ENCODE measurements at regions not wholly inside any gene's neighbourhood (a gene's known extent, or its start where the extent isn't known, plus 50 kb on each side); places are given as distances from the start of the nearest gene placed in this dataset.
A peak's percentile ranks its signal among the peaks of the same experiment; 100 is the strongest.

- no peak overlapping the region for H3K27ac ChIP-seq (ENCODE audit: low read depth, low read length)
- Mint-ChIP-seq H3K9me3 (no peaks in the 10 kb centered on the region), H3K36me3 (no peaks in the 10 kb centered on the region), H3K27me3 (no peaks in the 10 kb centered on the region), H3K4me1 (peaks cover 0 to 13% (median 4%) of the 10 kb centered on the region in 4 donors), H3K27ac (peak overlapping the region; percentile 10 to 87 (median 53)), H3K4me3 (peak overlapping the region in 6 of 8 donors; percentile 2 to 71 (median 38))
- H3K27me3 ChIP-seq (ENCODE audit: insufficient read depth, low read length): no peaks in the 10 kb centered on the region
- H3K9me3 ChIP-seq (ENCODE audit: control insufficient read depth in 1 of 2, low read length in 2 of 2): no peaks in the 10 kb centered on the region
- ChIA-PET POLR2A (ENCODE audit: partially characterized antibody) (interaction anchor here (1.0 to 3.6 kb wide), 4 partner anchors 74 to 150 kb away, joined by 3 to 32 read pairs (median 10); no protein-coding TSS in a partner anchor), CTCF (ENCODE audit: partially characterized antibody) (interaction anchor here (1.3 kb wide), 1 partner anchor 239 kb away, joined by 6 read pairs; no protein-coding TSS in a partner anchor)
- H3K4me1 ChIP-seq (ENCODE audit: insufficient read depth, low read length): peaks cover 11% of the 10 kb centered on the region
- DNase-seq: no peak
- no peak overlapping the region for H3K4me3 ChIP-seq (ENCODE audit: low read length in 2 of 2)
- no peaks in the 10 kb centered on the region for H3K36me3 ChIP-seq (ENCODE audit: insufficient read depth, low read length)
- intact Hi-C loops (cut with micrococcal nuclease): loop anchor here (10.0 kb wide), 1 partner anchor 211 kb away; the partner anchor contains the start of gene IER5L
Measured at GRCh38 chr9:129385211-129385934, 207.3 kb upstream of the IER5L start.

GRCh38 chr9:129384491-129385210 is 206.6 kb upstream of the IER5L start:
- no peak overlapping the region for H3K4me3 ChIP-seq (ENCODE audit: low read length in 2 of 2)
- H3K4me3 Mint-ChIP-seq: peak overlapping the region; percentile 36 to 82 (median 78)
- no peaks in the 10 kb centered on the region for H3K27me3 ChIP-seq (ENCODE audit: insufficient read depth, low read length)
- no peak for DNase-seq
- no peaks in the 10 kb centered on the region for H3K36me3 ChIP-seq (ENCODE audit: insufficient read depth, low read length)
- H3K27me3 Mint-ChIP-seq: no peaks in the 10 kb centered on the region
- H3K9me3 Mint-ChIP-seq: no peaks in the 10 kb centered on the region
- CTCF ChIA-PET (ENCODE audit: partially characterized antibody): interaction anchor here (1.0 to 1.6 kb wide), 4 partner anchors 211 to 242 kb away, joined by 3 to 6 read pairs (median 4); no protein-coding TSS in a partner anchor
- peaks cover 0 to 13% (median 4%) of the 10 kb centered on the region in 4 donors for H3K4me1 Mint-ChIP-seq
- H3K27ac ChIP-seq (ENCODE audit: low read depth, low read length): peak overlapping the region; percentile 42
- H3K27ac Mint-ChIP-seq: peak overlapping the region; percentile 10 to 95 (median 90)
- H3K9me3 ChIP-seq (ENCODE audit: control insufficient read depth in 1 of 2, low read length in 2 of 2): no peaks in the 10 kb centered on the region
- no peaks in the 10 kb centered on the region for H3K36me3 Mint-ChIP-seq
- intact Hi-C loops (cut with micrococcal nuclease): loop anchor here (5.0 to 10.0 kb wide), 2 partner anchors 113 to 210 kb away; partner anchors contain the start of gene IER5L
- POLR2A ChIA-PET (ENCODE audit: partially characterized antibody): interaction anchor here (1.0 to 3.6 kb wide), 9 partner anchors 28 to 245 kb away, joined by 3 to 32 read pairs (median 9); partner anchors contain the start of gene IER5L
- H3K4me1 ChIP-seq (ENCODE audit: insufficient read depth, low read length): peaks cover 11% of the 10 kb centered on the region

GRCh38 chr9:129383561-129384490 is 205.8 kb upstream of the IER5L start:
- Histone ChIP-seq H3K9me3 (ENCODE audit: control insufficient read depth in 1 of 2, low read length in 2 of 2) (no peaks in the 10 kb centered on the region), H3K27me3 (ENCODE audit: insufficient read depth, low read length) (no peaks in the 10 kb centered on the region), H3K4me1 (ENCODE audit: insufficient read depth, low read length) (peaks cover 11% of the 10 kb centered on the region), H3K27ac (ENCODE audit: low read depth, low read length) (peak overlapping the region; percentile 42), H3K4me3 (ENCODE audit: low read length in 2 of 2) (peak overlapping the region; percentile 14 to 56), H3K36me3 (ENCODE audit: insufficient read depth, low read length) (no peaks in the 10 kb centered on the region)
- H3K27ac Mint-ChIP-seq: peak overlapping the region; percentile 10 to 95 (median 90)
- no peaks in the 10 kb centered on the region for H3K9me3 Mint-ChIP-seq
- DNase-seq: peak; percentile 74 to 84 (median 77)
- peaks cover 0 to 13% (median 4%) of the 10 kb centered on the region in 4 donors for H3K4me1 Mint-ChIP-seq
- H3K36me3 Mint-ChIP-seq: no peaks in the 10 kb centered on the region
- H3K4me3 Mint-ChIP-seq: peak overlapping the region; percentile 76 to 83 (median 78)
- POLR2A ChIA-PET (ENCODE audit: partially characterized antibody): interaction anchor here (0.6 to 3.6 kb wide), 20 partner anchors 29 to 244 kb away, joined by 3 to 32 read pairs (median 5); partner anchors contain the start of gene IER5L
- CTCF ChIA-PET (ENCODE audit: partially characterized antibody): interaction anchor here (0.7 to 1.7 kb wide), 11 partner anchors 37 to 241 kb away, joined by 3 to 6 read pairs (median 4); partner anchors contain the start of gene IER5L
- intact Hi-C loops (cut with micrococcal nuclease): loop anchor here (1.0 to 10.0 kb wide), 4 partner anchors 29 to 209 kb away; partner anchors contain the start of gene IER5L
- no peaks in the 10 kb centered on the region for H3K27me3 Mint-ChIP-seq

- Histone ChIP-seq H3K27ac (ENCODE audit: low read depth, low read length) (peak overlapping the region; percentile 42), H3K4me3 (ENCODE audit: low read length in 2 of 2) (peak overlapping the region in 1 of 2 donors; percentile 56), H3K4me1 (ENCODE audit: insufficient read depth, low read length) (peaks cover 11% of the 10 kb centered on the region), H3K9me3 (ENCODE audit: control insufficient read depth in 1 of 2, low read length in 2 of 2) (no peaks in the 10 kb centered on the region), H3K27me3 (ENCODE audit: insufficient read depth, low read length) (no peaks in the 10 kb centered on the region), H3K36me3 (ENCODE audit: insufficient read depth, low read length) (no peaks in the 10 kb centered on the region)
- H3K27me3 Mint-ChIP-seq: no peaks in the 10 kb centered on the region
- no peaks in the 10 kb centered on the region for H3K9me3 Mint-ChIP-seq
- H3K27ac Mint-ChIP-seq: peak overlapping the region in 3 of 7 donors; percentile 13 to 66 (median 16)
- DNase-seq: no peak
- no peaks in the 10 kb centered on the region for H3K36me3 Mint-ChIP-seq
- peaks cover 0 to 13% (median 4%) of the 10 kb centered on the region in 4 donors for H3K4me1 Mint-ChIP-seq
- ChIA-PET CTCF (ENCODE audit: partially characterized antibody) (interaction anchor here (0.7 to 1.7 kb wide), 11 partner anchors 37 to 1223 kb away, joined by 3 to 6 read pairs (median 3); partner anchors contain the start of gene IER5L), POLR2A (ENCODE audit: partially characterized antibody) (interaction anchor here (0.6 to 3.6 kb wide), 19 partner anchors 30 to 228 kb away, joined by 3 to 32 read pairs (median 5); partner anchors contain the start of gene IER5L)
- H3K4me3 Mint-ChIP-seq: peak overlapping the region in 7 of 8 donors; percentile 40 to 83 (median 77)
- intact Hi-C loops (cut with micrococcal nuclease): loop anchor here (1.0 to 10.0 kb wide), 4 partner anchors 30 to 208 kb away; partner anchors contain the start of gene IER5L
Measured at GRCh38 chr9:129383019-129383560, 205.0 kb upstream of the IER5L start.

- no peak overlapping the region for H3K4me3 ChIP-seq (ENCODE audit: low read length in 2 of 2)
- intact Hi-C loops (cut with micrococcal nuclease): loop anchor here (1.0 to 10.0 kb wide), 4 partner anchors 31 to 208 kb away; partner anchors contain the start of gene IER5L
Measured at GRCh38 chr9:129382281-129383018, 204.4 kb upstream of the IER5L start.

More at GRCh38 chr9:129382281-129383018, 204.4 kb upstream of the IER5L start:
- DNase-seq: no peak
- POLR2A ChIA-PET (ENCODE audit: partially characterized antibody): interaction anchor here (1.2 to 3.6 kb wide), 10 partner anchors 30 to 224 kb away, joined by 3 to 32 read pairs (median 8); partner anchors contain the start of gene IER5L
- Histone ChIP-seq H3K27me3 (ENCODE audit: insufficient read depth, low read length) (no peaks in the 10 kb centered on the region), H3K9me3 (ENCODE audit: control insufficient read depth in 1 of 2, low read length in 2 of 2) (no peaks in the 10 kb centered on the region), H3K27ac (ENCODE audit: low read depth, low read length) (no peak overlapping the region), H3K36me3 (ENCODE audit: insufficient read depth, low read length) (no peaks in the 10 kb centered on the region), H3K4me1 (ENCODE audit: insufficient read depth, low read length) (peaks cover 11% of the 10 kb centered on the region)
- Mint-ChIP-seq H3K27me3 (no peaks in the 10 kb centered on the region), H3K36me3 (no peaks in the 10 kb centered on the region), H3K4me1 (peaks cover 0 to 13% (median 3%) of the 10 kb centered on the region in 4 donors), H3K27ac (peak overlapping the region in 5 of 7 donors; percentile 13 to 66 (median 46)), H3K4me3 (peak overlapping the region; percentile 38 to 79 (median 56)), H3K9me3 (no peaks in the 10 kb centered on the region)
- CTCF ChIA-PET (ENCODE audit: partially characterized antibody): interaction anchor here (0.7 to 1.7 kb wide), 6 partner anchors 161 to 1222 kb away, joined by 3 to 5 read pairs (median 4); no protein-coding TSS in a partner anchor

Measured in CD4-positive, alpha-beta memory T cell (primary cell).